ENCODE measurements at regions not wholly inside any gene's neighbourhood (a gene's known extent, or its start where the extent isn't known, plus 50 kb on each side); places are given as distances from the start of the nearest gene placed in this dataset.

GRCh38 chr5:113917997-113918396 is 404.5 kb downstream of the YTHDC2 start:
- Histone ChIP-seq H3K36me3 (ENCODE audit: low read length) (no peaks in the 10 kb centered on the region), H2AFZ (ENCODE audit: low read depth, low read length, severe bottlenecking) (no peak overlapping the region), H3K4me2 (ENCODE audit: low read depth, low read length, poor library complexity, severe bottlenecking) (no peak overlapping the region), H3K4me3 (ENCODE audit: insufficient read depth, low read length, poor library complexity, severe bottlenecking) (no peak overlapping the region), H3F3A (ENCODE audit: insufficient read depth) (no peaks in the 10 kb centered on the region), H3K9me2 (replicated peaks; ENCODE audit: insufficient read depth, low read length) (no peaks in the 10 kb centered on the region), H3K27me3 (ENCODE audit: low read length) (no peaks in the 10 kb centered on the region), H3K9me3 (ENCODE audit: insufficient read depth, low read length) (no peaks in the 10 kb centered on the region), H3K9ac (ENCODE audit: low read length) (no peak overlapping the region), H4K20me1 (ENCODE audit: low read depth, low read length) (no peaks in the 10 kb centered on the region), H3K27ac (ENCODE audit: low read depth, low read length) (no peak overlapping the region), H3K79me2 (ENCODE audit: insufficient read depth, low read length) (no peaks in the 10 kb centered on the region)
- TF ChIP-seq EZH2phosphoT487 (conservative IDR thresholded peaks at IDR 0.05; ENCODE audit: low read length), result no peak
- TF ChIP-seq CTCF (IDR thresholded peaks at IDR 0.05; ENCODE audit: insufficient read depth, low read length, poor library complexity, severe bottlenecking), result no peak

GRCh38 chr5:113922343-113922742 is 408.8 kb downstream of the YTHDC2 start:
- no peak overlapping the region for H3K27ac ChIP-seq (ENCODE audit: low read depth, low read length)
- no peak overlapping the region for H2AFZ ChIP-seq (ENCODE audit: low read depth, low read length, severe bottlenecking)
- TF ChIP-seq CTCF (IDR thresholded peaks at IDR 0.05; ENCODE audit: insufficient read depth, low read length, poor library complexity, severe bottlenecking), result no peak
- TF ChIP-seq EZH2phosphoT487 (conservative IDR thresholded peaks at IDR 0.05; ENCODE audit: low read length), result no peak
- no peaks in the 10 kb centered on the region for H3K36me3 ChIP-seq (ENCODE audit: low read length)
- no peak overlapping the region for H3K9ac ChIP-seq (ENCODE audit: low read length)
- H3K4me3 ChIP-seq (ENCODE audit: insufficient read depth, low read length, poor library complexity, severe bottlenecking), result no peak overlapping the region
- no peaks in the 10 kb centered on the region for H3K27me3 ChIP-seq (ENCODE audit: low read length)
- no peaks in the 10 kb centered on the region for H3K9me2 ChIP-seq (replicated peaks; ENCODE audit: insufficient read depth, low read length)
- H3K9me3 ChIP-seq (ENCODE audit: insufficient read depth, low read length), result no peaks in the 10 kb centered on the region
- H3K79me2 ChIP-seq (ENCODE audit: insufficient read depth, low read length), result no peaks in the 10 kb centered on the region
- no peaks in the 10 kb centered on the region for H4K20me1 ChIP-seq (ENCODE audit: low read depth, low read length)
- no peaks in the 10 kb centered on the region for H3F3A ChIP-seq (ENCODE audit: insufficient read depth)
- no peak overlapping the region for H3K4me2 ChIP-seq (ENCODE audit: low read depth, low read length, poor library complexity, severe bottlenecking)

- no peaks in the 10 kb centered on the region for H3K79me2 ChIP-seq (ENCODE audit: insufficient read depth, low read length)
- H4K20me1 ChIP-seq (ENCODE audit: low read depth, low read length), result no peaks in the 10 kb centered on the region
- no peak overlapping the region for H3K4me3 ChIP-seq (ENCODE audit: insufficient read depth, low read length, poor library complexity, severe bottlenecking)
- no peaks in the 10 kb centered on the region for H3F3A ChIP-seq (ENCODE audit: insufficient read depth)
- H2AFZ ChIP-seq (ENCODE audit: low read depth, low read length, severe bottlenecking), result no peak overlapping the region
- no peaks in the 10 kb centered on the region for H3K36me3 ChIP-seq (ENCODE audit: low read length)
- no peak overlapping the region for H3K4me2 ChIP-seq (ENCODE audit: low read depth, low read length, poor library complexity, severe bottlenecking)
- H3K27ac ChIP-seq (ENCODE audit: low read depth, low read length), result no peak overlapping the region
- no peaks in the 10 kb centered on the region for H3K27me3 ChIP-seq (ENCODE audit: low read length)
- no peaks in the 10 kb centered on the region for H3K9me3 ChIP-seq (ENCODE audit: insufficient read depth, low read length)
- TF ChIP-seq EZH2phosphoT487 (conservative IDR thresholded peaks at IDR 0.05; ENCODE audit: low read length) (no peak), CTCF (IDR thresholded peaks at IDR 0.05; ENCODE audit: insufficient read depth, low read length, poor library complexity, severe bottlenecking) (no peak)
- H3K9me2 ChIP-seq (replicated peaks; ENCODE audit: insufficient read depth, low read length), result no peaks in the 10 kb centered on the region
- no peak overlapping the region for H3K9ac ChIP-seq (ENCODE audit: low read length)
Observed at GRCh38 chr5:113935453-113935852, 422.0 kb downstream of the YTHDC2 start.

Data from SU-DHL-6 (cell line).